GM10248 (cell line): ENCODE measurements at regions not wholly inside any gene's neighbourhood (a gene's known extent, or its start where the extent isn't known, plus 50 kb on each side); places are given as distances from the start of the nearest gene placed in this dataset.

ENCODE experiments used
- CTCF ChIA-PET: fragments of 300-600 bp; sonication (Branson Sonifier 250); formaldehyde crosslinking; extraction: SDS; loops from one replicate; lab custom pipeline; 2021; ENCODE audit warnings: antibody characterized with exemption; lab: Yijun Ruan, JAX
- POLR2A ChIA-PET: fragments of 350-650 bp; sonication (Branson Sonifier 250); formaldehyde crosslinking; extraction: SDS; loops from one replicate; lab custom pipeline; 2020; ENCODE audit warnings: antibody characterized with exemption; lab: Yijun Ruan, JAX
- DNase-seq: peaks from one replicate; pipeline ENCODE4 v3.0.0; 2012; ENCODE audit errors: extremely low spot score
- CTCF ChIP-seq: IDR thresholded peaks from 2 replicates; pipeline ENCODE4 v1.5.1; 2012; ENCODE audit warnings: mild to moderate bottlenecking, low read depth; ENCODE audit errors: extremely low read depth, missing control alignments, control extremely low read depth

- no peak for DNase-seq
- POLR2A ChIA-PET: no interaction called here
- TF ChIP-seq CTCF: no peak
- CTCF ChIA-PET: interaction anchor here (1.1 to 1.3 kb wide), 2 partner anchors 10 to 11 kb away, joined by 3 read pairs; no protein-coding TSS in a partner anchor
Observed at GRCh38 chr3:72151465-72152238, 366.7 kb upstream of the PROK2 start.

GRCh38 chr3:72150634-72151412 is 365.9 kb upstream of the PROK2 start:
- no peak for DNase-seq
- POLR2A ChIA-PET: no interaction called here
- CTCF ChIA-PET: interaction anchor here (1.0 to 1.4 kb wide), 4 partner anchors 9 to 26 kb away, joined by 3 to 4 read pairs (median 3); no protein-coding TSS in a partner anchor
- TF ChIP-seq CTCF: no peak

- POLR2A ChIA-PET: no interaction called here
- CTCF ChIA-PET: interaction anchor here (1.4 kb wide), 1 partner anchor 27 kb away, joined by 4 read pairs; no protein-coding TSS in a partner anchor
- no peak for DNase-seq
- no peak for TF ChIP-seq CTCF
Observed at GRCh38 chr3:72149645-72150300, 364.8 kb upstream of the PROK2 start.

GRCh38 chr3:72147600-72147999 is 362.7 kb upstream of the PROK2 start:
- no peak for DNase-seq

GRCh38 chr3:72145506-72146380 is 360.8 kb upstream of the PROK2 start:
- POLR2A ChIA-PET: no interaction called here
- CTCF ChIA-PET: interaction anchor here (0.7 to 1.5 kb wide), 3 partner anchors 10 to 52 kb away, joined by 3 read pairs; no protein-coding TSS in a partner anchor
- DNase-seq: no peak
- TF ChIP-seq CTCF: no peak

More at GRCh38 chr3:72147600-72147999, 362.7 kb upstream of the PROK2 start:
- TF ChIP-seq CTCF: no peak
- ChIA-PET POLR2A (no interaction called here), CTCF (interaction anchor here (1.0 kb wide), 1 partner anchor 40 kb away, joined by 3 read pairs; no protein-coding TSS in a partner anchor)
